Body of pancreas (tissue), 4 donors: ENCODE measurements at regions not wholly inside any gene's neighbourhood (a gene's known extent, or its start where the extent isn't known, plus 50 kb on each side); places are given as distances from the start of the nearest gene placed in this dataset.

Source experiments
- CTCF ChIP-seq, 7 experiments: fragments of 450-650 bp in 4 of 7; fragments of 200-600 bp in 3 of 7; sonication (generic) in 3 of 7; IDR thresholded peaks; one replicate each; pipeline ENCODE4 v1.5.1; 2016 to 2019; ENCODE audit warnings: antibody characterized with exemption in 7 of 7
- POLR2A ChIP-seq, 3 donors: fragments of 450-650 bp; IDR thresholded peaks; one replicate each; pipeline ENCODE4 v1.6.1; 2016; ENCODE audit warnings: antibody characterized with exemption in 3 of 3, mild to moderate bottlenecking in 2 of 3

- no peak for TF ChIP-seq POLR2A (IDR thresholded peaks at IDR 0.05)
- no peak for TF ChIP-seq CTCF (IDR thresholded peaks at IDR 0.05)
Measured at GRCh38 chr3:188059351-188059750, 94.6 kb upstream of the LPP start.
